Neural progenitor cell (in vitro differentiated cells): ENCODE measurements at regions not wholly inside any gene's neighbourhood (a gene's known extent, or its start where the extent isn't known, plus 50 kb on each side); places are given as distances from the start of the nearest gene placed in this dataset.

Experiments
- DNase-seq: peaks from one replicate; pipeline ENCODE4 v3.0.0-alpha.2; 2016; ENCODE audit warnings: low spot score
- H2AFZ ChIP-seq: fragments of 200-600 bp; sonication (generic); replicated peaks from 2 replicates; pipeline ENCODE4 v1.6.1; 2016; ENCODE audit warnings: antibody characterized with exemption
- H3F3A ChIP-seq: fragments of 200-600 bp; sonication (generic); 2 replicates; pipeline ENCODE4 v1.6.1; 2016; ENCODE audit warnings: antibody characterized with exemption, low read depth
- H3K27ac ChIP-seq: fragments of 200-600 bp; sonication (generic); 2 replicates; pipeline ENCODE4 v1.5.1; 2016; ENCODE audit warnings: mild to moderate bottlenecking
- H3K27me3 ChIP-seq: fragments of 200-600 bp; sonication (generic); 2 replicates; pipeline ENCODE4 v1.6.1; 2016; ENCODE audit warnings: mild to moderate bottlenecking, moderate library complexity
- H3K36me3 ChIP-seq: fragments of 200-600 bp; sonication (generic); 2 replicates; pipeline ENCODE4 v1.5.1; 2016
- H3K4me1 ChIP-seq: fragments of 200-600 bp; sonication (generic); 2 replicates; pipeline ENCODE4 v1.6.1; 2016; ENCODE audit warnings: mixed run types
- H3K4me2 ChIP-seq: fragments of 200-600 bp; sonication (generic); 2 replicates; pipeline ENCODE4 v1.6.1; 2016
- H3K4me3 ChIP-seq: fragments of 200-600 bp; sonication (generic); 2 replicates; pipeline ENCODE4 v1.5.1; 2016
- H3K79me2 ChIP-seq: fragments of 200-600 bp; sonication (generic); 2 replicates; pipeline ENCODE4 v1.6.1; 2016; ENCODE audit warnings: low read depth
- H3K9ac ChIP-seq: fragments of 200-600 bp; sonication (generic); 2 replicates; pipeline ENCODE4 v1.6.1; 2016
- H3K9me3 ChIP-seq: fragments of 200-600 bp; sonication (generic); 2 replicates; pipeline ENCODE4 v1.5.1; 2016; ENCODE audit warnings: low read depth
- H4K20me1 ChIP-seq: fragments of 200-600 bp; sonication (generic); 2 replicates; pipeline ENCODE4 v1.6.1; 2016; ENCODE audit warnings: low read depth
- H3K27ac Mint-ChIP-seq: 3 replicates; pipeline ENCODE4 v1.8.0; 2021; ENCODE audit warnings: mixed read lengths
- H3K27me3 Mint-ChIP-seq: 2 replicates; pipeline ENCODE4 v1.8.0; 2022; ENCODE audit warnings: low read depth, mild to moderate bottlenecking, inconsistent platforms, moderate library complexity, mixed read lengths; ENCODE audit not compliant: insufficient read depth
- H3K36me3 Mint-ChIP-seq: 3 replicates; pipeline ENCODE4 v1.8.0; 2021; ENCODE audit warnings: mixed read lengths
- H3K4me1 Mint-ChIP-seq: 3 replicates; pipeline ENCODE4 v1.8.0; 2021; ENCODE audit warnings: mixed read lengths
- H3K4me3 Mint-ChIP-seq: 3 replicates; pipeline ENCODE4 v1.8.0; 2021; ENCODE audit warnings: mild to moderate bottlenecking, moderate library complexity, mixed read lengths
- H3K9me3 Mint-ChIP-seq: 3 replicates; pipeline ENCODE4 v1.8.0; 2020; ENCODE audit warnings: mixed read lengths
- EZH2 ChIP-seq: fragments of 200-600 bp; sonication (generic); IDR thresholded peaks from 2 replicates; pipeline ENCODE4 v1.6.1; 2017; ENCODE audit warnings: antibody characterized with exemption, mild to moderate bottlenecking, moderate library complexity
- EZH2phosphoT487 ChIP-seq: fragments of 200-600 bp; sonication (generic); IDR thresholded peaks from 2 replicates; pipeline ENCODE4 v1.6.1; 2017; ENCODE audit warnings: antibody characterized with exemption
- TF ChIP-seq, protein P1 (sequence below): fragments of 200-600 bp; sonication (generic); IDR thresholded peaks from 2 replicates; pipeline ENCODE4 v1.5.1; 2017; ENCODE audit warnings: antibody characterized with exemption, mild to moderate bottlenecking

DNA sequence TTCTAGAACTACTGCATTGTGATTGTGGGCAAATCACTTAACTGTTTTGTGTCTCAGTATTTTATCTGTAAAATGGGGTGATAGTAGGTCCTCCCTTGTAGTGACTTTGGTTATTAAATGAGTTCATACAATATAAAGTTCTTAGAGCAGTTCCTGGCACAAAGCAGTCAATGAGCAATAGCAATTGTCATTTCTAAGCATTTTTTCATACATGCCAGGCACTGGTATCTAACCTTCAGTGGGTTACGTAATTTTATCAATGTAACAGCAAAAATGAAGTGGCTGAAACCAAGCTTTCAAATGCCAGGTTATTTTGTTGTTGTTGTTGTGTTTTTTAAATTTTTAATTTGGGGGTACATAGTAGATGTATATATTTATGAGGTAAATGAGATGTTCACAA, 401.9 kb downstream of the MEIS1 start:
- no peaks in the 10 kb centered on the region for H3K27me3 Mint-ChIP-seq
- no peak for DNase-seq
- Histone ChIP-seq H3K4me3 (no peak overlapping the region), H4K20me1 (no peaks in the 10 kb centered on the region), H3K36me3 (no peaks in the 10 kb centered on the region), H3K27me3 (no peaks in the 10 kb centered on the region), H2AFZ (no peak overlapping the region), H3F3A (no peaks in the 10 kb centered on the region), H3K79me2 (no peaks in the 10 kb centered on the region), H3K4me1 (no peaks in the 10 kb centered on the region), H3K4me2 (no peak overlapping the region), H3K9ac (no peak overlapping the region), H3K27ac (no peak overlapping the region), H3K9me3 (no peaks in the 10 kb centered on the region)
- no peaks in the 10 kb centered on the region for H3K36me3 Mint-ChIP-seq
- H3K4me1 Mint-ChIP-seq: no peaks in the 10 kb centered on the region
- no peak for TF ChIP-seq EZH2phosphoT487
- TF ChIP-seq, protein P1, sequence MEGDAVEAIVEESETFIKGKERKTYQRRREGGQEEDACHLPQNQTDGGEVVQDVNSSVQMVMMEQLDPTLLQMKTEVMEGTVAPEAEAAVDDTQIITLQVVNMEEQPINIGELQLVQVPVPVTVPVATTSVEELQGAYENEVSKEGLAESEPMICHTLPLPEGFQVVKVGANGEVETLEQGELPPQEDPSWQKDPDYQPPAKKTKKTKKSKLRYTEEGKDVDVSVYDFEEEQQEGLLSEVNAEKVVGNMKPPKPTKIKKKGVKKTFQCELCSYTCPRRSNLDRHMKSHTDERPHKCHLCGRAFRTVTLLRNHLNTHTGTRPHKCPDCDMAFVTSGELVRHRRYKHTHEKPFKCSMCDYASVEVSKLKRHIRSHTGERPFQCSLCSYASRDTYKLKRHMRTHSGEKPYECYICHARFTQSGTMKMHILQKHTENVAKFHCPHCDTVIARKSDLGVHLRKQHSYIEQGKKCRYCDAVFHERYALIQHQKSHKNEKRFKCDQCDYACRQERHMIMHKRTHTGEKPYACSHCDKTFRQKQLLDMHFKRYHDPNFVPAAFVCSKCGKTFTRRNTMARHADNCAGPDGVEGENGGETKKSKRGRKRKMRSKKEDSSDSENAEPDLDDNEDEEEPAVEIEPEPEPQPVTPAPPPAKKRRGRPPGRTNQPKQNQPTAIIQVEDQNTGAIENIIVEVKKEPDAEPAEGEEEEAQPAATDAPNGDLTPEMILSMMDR: no peak
- TF ChIP-seq EZH2: no peak
- H3K9me3 Mint-ChIP-seq: no peaks in the 10 kb centered on the region
- H3K27ac Mint-ChIP-seq: no peak overlapping the region
- no peak overlapping the region for H3K4me3 Mint-ChIP-seq

DNA sequence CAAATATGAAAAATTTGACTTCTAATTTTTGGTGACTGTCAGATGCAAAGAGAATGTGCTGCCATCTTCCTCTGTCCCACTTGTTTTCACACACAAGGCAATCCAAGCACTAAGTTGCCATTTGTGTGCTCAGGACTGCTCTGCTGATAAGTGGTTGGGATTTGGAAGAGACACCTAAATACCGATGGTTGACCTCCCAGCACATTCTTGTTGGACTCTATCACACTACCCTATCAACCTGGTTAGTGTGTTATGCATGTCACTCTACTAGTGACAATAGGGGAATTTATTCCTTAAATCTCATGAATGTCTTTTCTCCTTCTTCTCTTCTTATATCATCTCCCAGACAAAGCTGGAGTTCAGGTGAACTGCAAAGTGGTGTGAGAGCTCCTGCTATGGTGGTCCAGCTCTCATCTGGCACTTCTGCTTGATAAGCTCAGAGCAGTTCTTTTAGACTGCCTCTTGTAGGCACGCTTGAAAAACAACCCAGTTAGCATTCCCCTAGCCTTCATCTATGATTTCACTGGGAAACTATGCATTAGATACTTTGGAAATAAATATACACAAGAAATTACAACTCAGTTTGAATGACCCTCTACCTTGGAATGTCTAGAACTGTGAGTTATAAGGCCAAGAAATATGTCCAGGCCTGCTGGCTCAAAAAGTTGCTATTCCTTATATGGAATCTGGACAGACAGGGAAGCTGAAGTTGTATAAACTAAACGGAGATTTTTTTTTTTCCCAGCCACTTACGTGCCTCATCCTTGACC, 404.8 kb downstream of the MEIS1 start:
- H3K9me3 Mint-ChIP-seq: no peaks in the 10 kb centered on the region
- no peaks in the 10 kb centered on the region for H3K79me2 ChIP-seq
- H3F3A ChIP-seq: no peaks in the 10 kb centered on the region
- no peak overlapping the region for H3K4me3 ChIP-seq
- no peak overlapping the region for H3K27ac ChIP-seq
- no peak overlapping the region for H3K9ac ChIP-seq
- no peaks in the 10 kb centered on the region for H3K36me3 Mint-ChIP-seq
- no peaks in the 10 kb centered on the region for H3K9me3 ChIP-seq
- no peaks in the 10 kb centered on the region for H3K27me3 Mint-ChIP-seq
- TF ChIP-seq, protein P1: no peak
- H3K4me3 Mint-ChIP-seq: no peak overlapping the region
- H3K27me3 ChIP-seq: no peaks in the 10 kb centered on the region
- no peaks in the 10 kb centered on the region for H3K4me1 ChIP-seq
- H3K4me1 Mint-ChIP-seq: no peaks in the 10 kb centered on the region
- no peaks in the 10 kb centered on the region for H4K20me1 ChIP-seq
- H3K4me2 ChIP-seq: no peak overlapping the region
- no peak overlapping the region for H2AFZ ChIP-seq
- no peak overlapping the region for H3K27ac Mint-ChIP-seq
- H3K36me3 ChIP-seq: no peaks in the 10 kb centered on the region
- no peak for DNase-seq

- no peak overlapping the region for H3K27ac ChIP-seq
- H3K4me2 ChIP-seq: no peak overlapping the region
- no peak overlapping the region for H3K4me3 Mint-ChIP-seq
- H3K4me1 ChIP-seq: no peaks in the 10 kb centered on the region
- no peak for DNase-seq
- no peaks in the 10 kb centered on the region for H3K27me3 Mint-ChIP-seq
- no peaks in the 10 kb centered on the region for H3K9me3 ChIP-seq
- H3K79me2 ChIP-seq: no peaks in the 10 kb centered on the region
- no peaks in the 10 kb centered on the region for H3K36me3 Mint-ChIP-seq
- TF ChIP-seq EZH2phosphoT487 (no peak), EZH2 (no peak)
- TF ChIP-seq, protein P1: no peak
- H3K36me3 ChIP-seq: no peaks in the 10 kb centered on the region
- H3K9me3 Mint-ChIP-seq: no peaks in the 10 kb centered on the region
- H3K27ac Mint-ChIP-seq: no peak overlapping the region
- H2AFZ ChIP-seq: no peak overlapping the region
- no peaks in the 10 kb centered on the region for H4K20me1 ChIP-seq
- H3K4me1 Mint-ChIP-seq: no peaks in the 10 kb centered on the region
- H3K27me3 ChIP-seq: no peaks in the 10 kb centered on the region
- no peak overlapping the region for H3K9ac ChIP-seq
- H3K4me3 ChIP-seq: no peak overlapping the region
- no peaks in the 10 kb centered on the region for H3F3A ChIP-seq
These were observed 405.5 kb downstream of the MEIS1 start for GRCh38 chr2:66840321-66841002.
